Mucosa of descending colon (tissue), 3 donors: ENCODE measurements at regions not wholly inside any gene's neighbourhood (a gene's known extent, or its start where the extent isn't known, plus 50 kb on each side); places are given as distances from the start of the nearest gene placed in this dataset.

Experiments
- ATAC-seq: fragments of 200-7000 bp; cut with Tn5 transposase; one replicate; pipeline ENCODE4 v1.9.1; 2020; ENCODE audit warnings: mild to moderate bottlenecking, moderate library complexity
- DNase-seq, 3 donors: peaks; one replicate each; pipeline ENCODE4 v3.0.0-alpha.2; 2020
- H3K36me3 ChIP-seq: fragments of 200-600 bp; one replicate; pipeline ENCODE4 v1.8.0; 2021; ENCODE audit warnings: low read depth, mild to moderate bottlenecking
- H3K4me1 ChIP-seq: fragments of 200-600 bp; one replicate; pipeline ENCODE4 v1.8.0; 2021; ENCODE audit warnings: low read depth, mild to moderate bottlenecking
- H3K4me3 ChIP-seq: fragments of 200-600 bp; one replicate; pipeline ENCODE4 v1.8.0; 2021; ENCODE audit warnings: mild to moderate bottlenecking
- H3K9me3 ChIP-seq: fragments of 200-600 bp; one replicate; pipeline ENCODE4 v1.8.0; 2021; ENCODE audit warnings: mild to moderate bottlenecking
- CTCF ChIP-seq: fragments of 200-600 bp; IDR thresholded peaks from one replicate; pipeline ENCODE4 v1.8.0; 2022; ENCODE audit warnings: antibody characterized with exemption, mild to moderate bottlenecking
- intact Hi-C, 2 donors: fragments of 100-400 bp; cut with DNase I in 1 of 2; cut with micrococcal nuclease in 1 of 2; formaldehyde crosslinking; loops; one replicate each; pipeline versions ENCODE4 v1.11.0 to v1.11.1; 2022; cut with DNase I, micrococcal nuclease
- donor health status: DM: no; HTN: no; CAD: no; lungs with moderate emphysema.
- donor health status: DM: no; HTN: no; CAD: no.
- donor health status: DM: no; HTN: yes; CAD: no.

- Histone ChIP-seq H3K36me3 (no peaks in the 10 kb centered on the region), H3K9me3 (no peaks in the 10 kb centered on the region), H3K4me1 (no peaks in the 10 kb centered on the region), H3K4me3 (no peak overlapping the region)
- TF ChIP-seq CTCF: no peak
- intact Hi-C loops: no loop called here
- no peak for DNase-seq
- no peak for ATAC-seq
These were observed 205.0 kb downstream of the CWF19L2 start for GRCh38 chr11:107252429-107253161.

DNA sequence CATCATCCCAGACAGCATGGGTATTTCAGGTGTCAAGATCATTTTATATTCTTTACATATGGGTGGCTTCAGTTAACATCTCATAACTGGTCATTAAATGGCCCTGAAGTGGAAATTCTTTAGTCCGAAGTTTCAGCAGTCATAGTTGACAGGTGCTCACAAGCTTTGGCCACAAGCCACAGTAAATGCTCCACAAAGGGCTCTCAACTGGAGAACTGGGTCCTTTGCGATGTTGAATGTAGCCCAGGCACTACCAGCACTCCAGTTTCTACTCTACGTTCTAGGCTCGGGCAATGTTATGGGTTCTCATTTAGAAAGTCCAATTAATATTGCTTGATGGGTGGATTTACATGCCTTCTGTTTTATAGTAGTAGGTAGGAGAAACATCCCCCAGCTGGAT, 206.3 kb downstream of the CWF19L2 start:
- no peaks in the 10 kb centered on the region for H3K36me3 ChIP-seq
- no peak for TF ChIP-seq CTCF
- no peak overlapping the region for H3K4me3 ChIP-seq
- intact Hi-C loops: no loop called here
- H3K4me1 ChIP-seq: no peaks in the 10 kb centered on the region
- DNase-seq: no peak
- no peaks in the 10 kb centered on the region for H3K9me3 ChIP-seq
- no peak for ATAC-seq

DNA sequence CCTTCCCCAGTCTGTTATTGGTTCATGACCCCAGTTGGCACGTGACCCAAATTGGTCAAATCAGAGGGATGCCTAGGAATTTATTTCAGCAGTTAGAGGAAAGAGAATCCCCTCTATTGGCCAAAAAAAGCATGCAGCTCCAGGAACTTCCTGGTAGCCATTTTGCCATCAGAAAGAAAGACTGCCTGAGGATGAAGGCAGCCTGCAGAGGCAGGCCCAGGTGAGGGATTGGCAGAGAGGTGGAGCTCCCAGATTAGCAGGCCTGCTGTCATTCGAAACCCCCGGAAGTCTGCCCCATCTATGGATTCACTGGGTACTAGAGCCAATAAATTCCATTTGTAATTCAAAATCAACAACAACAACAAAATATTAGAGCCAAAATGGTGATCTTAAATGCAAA, 207.6 kb downstream of the CWF19L2 start:
- ATAC-seq: no peak
- DNase-seq: no peak
- intact Hi-C loops: no loop called here
- no peak overlapping the region for H3K4me3 ChIP-seq
- H3K36me3 ChIP-seq: no peaks in the 10 kb centered on the region
- TF ChIP-seq CTCF: no peak
- no peaks in the 10 kb centered on the region for H3K9me3 ChIP-seq
- H3K4me1 ChIP-seq: no peaks in the 10 kb centered on the region

GRCh38 chr11:107249054-107249453, 208.6 kb downstream of the CWF19L2 start:
- ATAC-seq (no peak), DNase-seq (no peak)
- intact Hi-C loops: no loop called here
- no peak for TF ChIP-seq CTCF
- H3K4me1 ChIP-seq: no peaks in the 10 kb centered on the region
- no peak overlapping the region for H3K4me3 ChIP-seq
- no peaks in the 10 kb centered on the region for H3K9me3 ChIP-seq
- no peaks in the 10 kb centered on the region for H3K36me3 ChIP-seq

DNA sequence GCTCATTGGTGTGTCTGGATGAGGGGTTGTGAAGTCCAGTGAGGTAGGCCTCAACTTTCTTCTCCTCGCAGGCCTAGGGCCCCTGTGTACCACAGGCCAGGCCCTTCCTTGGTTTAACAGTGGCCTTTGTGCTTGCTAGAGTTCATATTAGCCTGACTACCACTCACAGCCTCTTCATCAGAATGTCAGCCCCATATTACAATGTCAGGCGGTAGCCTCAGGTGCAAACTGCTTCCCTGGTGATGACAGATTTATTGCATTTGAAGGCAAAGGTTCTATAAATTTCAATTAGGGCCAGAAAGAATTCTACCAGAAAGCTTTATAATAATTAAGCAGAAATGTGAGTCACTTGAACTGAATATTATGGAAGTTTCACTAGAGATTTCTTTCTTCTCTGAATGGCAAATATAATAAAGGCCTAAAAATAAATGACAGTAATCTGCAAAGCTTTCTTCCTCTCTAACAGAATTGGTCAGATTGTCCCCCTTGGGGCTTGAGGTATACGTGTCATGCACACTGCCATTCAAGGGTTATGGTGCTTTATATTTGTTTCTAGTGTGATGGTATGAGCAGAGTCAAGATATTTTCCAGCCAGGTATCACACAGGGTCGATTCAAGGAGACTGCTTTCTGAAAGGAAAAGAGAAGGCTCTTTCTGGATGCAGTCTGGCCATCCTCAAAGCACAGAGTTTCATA, 210.3 kb downstream of the CWF19L2 start:
- no peaks in the 10 kb centered on the region for H3K36me3 ChIP-seq
- no peak overlapping the region for H3K4me3 ChIP-seq
- no peaks in the 10 kb centered on the region for H3K4me1 ChIP-seq
- ATAC-seq: no peak
- no peaks in the 10 kb centered on the region for H3K9me3 ChIP-seq
- intact Hi-C loops: no loop called here
- TF ChIP-seq CTCF: no peak
- DNase-seq: no peak
